Mesenchymal stem cell (in vitro differentiated cells and primary cell): ENCODE measurements at regions not wholly inside any gene's neighbourhood (a gene's known extent, or its start where the extent isn't known, plus 50 kb on each side); places are given as distances from the start of the nearest gene placed in this dataset.

Experiments used
- DNase-seq: peaks from one replicate; pipeline ENCODE4 v3.0.0-alpha.2; 2013
- H2AFZ ChIP-seq: one replicate; pipeline ENCODE4 v1.6.1; 2013; ENCODE audit warnings: low read depth, mild to moderate bottlenecking, control low read depth, inconsistent platforms, low read length, moderate library complexity
- H2AK5ac ChIP-seq: 2 replicates; pipeline ENCODE4 v1.6.1; 2013; ENCODE audit warnings: low read length, moderate library complexity, mild to moderate bottlenecking, inconsistent platforms; ENCODE audit not compliant: severe bottlenecking
- H2BK120ac ChIP-seq: one replicate; pipeline ENCODE4 v1.6.1; 2013; ENCODE audit warnings: low read depth, mild to moderate bottlenecking, inconsistent platforms, low read length, moderate library complexity
- H2BK12ac ChIP-seq, 2 experiments: one replicate each; pipeline ENCODE4 v1.6.1; 2013; ENCODE audit warnings: inconsistent platforms in 2 of 2, low read length in 2 of 2, mild to moderate bottlenecking in 2 of 2, moderate library complexity in 2 of 2, control low read depth in 1 of 2
- H2BK15ac ChIP-seq: one replicate; pipeline ENCODE4 v1.6.1; 2013; ENCODE audit warnings: mild to moderate bottlenecking, low read depth, inconsistent platforms; ENCODE audit not compliant: poor library complexity, severe bottlenecking
- H2BK5ac ChIP-seq: 2 replicates; pipeline ENCODE4 v1.6.1; 2013; ENCODE audit warnings: low read depth, mild to moderate bottlenecking, low read length, control low read depth, inconsistent platforms; ENCODE audit not compliant: poor library complexity, severe bottlenecking
- H3K14ac ChIP-seq, 2 experiments: one replicate each; pipeline ENCODE4 v1.6.1; 2013; ENCODE audit warnings: inconsistent platforms in 2 of 2, low read length in 2 of 2, control low read depth in 1 of 2, mild to moderate bottlenecking in 1 of 2, moderate library complexity in 1 of 2
- H3K18ac ChIP-seq, 2 experiments: one replicate each; pipeline ENCODE4 v1.6.1; 2013; ENCODE audit warnings: inconsistent platforms in 2 of 2, low read length in 2 of 2, control low read depth in 1 of 2, low read depth in 1 of 2, mild to moderate bottlenecking in 1 of 2
- H3K23ac ChIP-seq, 2 experiments: one replicate each; pipeline ENCODE4 v1.6.1; 2013; ENCODE audit warnings: inconsistent platforms in 2 of 2, low read length in 2 of 2, mild to moderate bottlenecking in 2 of 2, moderate library complexity in 2 of 2, control low read depth in 1 of 2
- H3K27ac ChIP-seq: 2 replicates; pipeline ENCODE4 v1.5.1; 2013; ENCODE audit warnings: mild to moderate bottlenecking, moderate library complexity, low read length, control low read depth, inconsistent platforms; ENCODE audit not compliant: poor library complexity, severe bottlenecking
- H3K27me3 ChIP-seq, 2 experiments: 2 replicates each; pipeline versions ENCODE4 v1.6.1 to v1.7.0; 2013; ENCODE audit warnings: low read length in 2 of 2, mild to moderate bottlenecking in 2 of 2, moderate library complexity in 2 of 2, control low read depth in 1 of 2, inconsistent platforms in 1 of 2; ENCODE audit not compliant: control insufficient read depth in 1 of 2, insufficient read depth in 1 of 2
- H3K36me3 ChIP-seq, 2 experiments: 2 replicates each; pipeline versions ENCODE4 v1.6.1 to v1.7.0; 2013; ENCODE audit warnings: low read length in 2 of 2, control low read depth in 1 of 2, inconsistent platforms in 1 of 2, low read depth in 1 of 2, mild to moderate bottlenecking in 1 of 2; ENCODE audit not compliant: insufficient read depth in 2 of 2, control insufficient read depth in 1 of 2
- H3K4ac ChIP-seq, 2 experiments: one replicate each; pipeline ENCODE4 v1.6.1; 2013; ENCODE audit warnings: inconsistent platforms in 2 of 2, low read length in 2 of 2, mild to moderate bottlenecking in 2 of 2, moderate library complexity in 2 of 2, control low read depth in 1 of 2, low read depth in 1 of 2
- H3K4me1 ChIP-seq: 2 replicates; pipeline ENCODE4 v1.6.1; 2013; ENCODE audit warnings: low read depth, low read length, control low read depth; ENCODE audit not compliant: control insufficient read depth, insufficient read depth
- H3K4me2 ChIP-seq: 2 replicates; pipeline ENCODE4 v1.6.1; 2013; ENCODE audit warnings: low read length, mild to moderate bottlenecking, inconsistent platforms; ENCODE audit not compliant: poor library complexity, severe bottlenecking
- H3K4me3 ChIP-seq, 2 experiments: 2 replicates each; pipeline versions ENCODE4 v1.5.1 to v1.7.0; 2013; ENCODE audit warnings: low read length in 2 of 2, mild to moderate bottlenecking in 2 of 2, control low read depth in 1 of 2, low read depth in 1 of 2; ENCODE audit not compliant: insufficient read depth in 1 of 2
- H3K79me1 ChIP-seq: replicated peaks from 2 replicates; pipeline ENCODE4 v1.6.1; 2013; ENCODE audit warnings: mild to moderate bottlenecking, control low read depth, low read length, inconsistent platforms; ENCODE audit not compliant: poor library complexity, severe bottlenecking
- H3K9ac ChIP-seq: 2 replicates; pipeline ENCODE4 v1.7.0; 2013; ENCODE audit warnings: mild to moderate bottlenecking, low read length, moderate library complexity
- H3K9me3 ChIP-seq: 2 replicates; pipeline ENCODE4 v1.7.0; 2013; ENCODE audit warnings: mild to moderate bottlenecking, low read length; ENCODE audit not compliant: control insufficient read depth
- H4K8ac ChIP-seq: one replicate; pipeline ENCODE4 v1.6.1; 2013; ENCODE audit warnings: inconsistent platforms, mild to moderate bottlenecking, low read length, moderate library complexity
- H4K91ac ChIP-seq: one replicate; pipeline ENCODE4 v1.6.1; 2013; ENCODE audit warnings: mild to moderate bottlenecking, low read length, inconsistent platforms
- WGBS: methylation state at CpG from one replicate; pipeline ENCODE4 v1.1.7; 2013; ENCODE audit warnings: mixed read lengths; 5-methylcytosine and 5-hydroxymethylcytosine counted together

DNA sequence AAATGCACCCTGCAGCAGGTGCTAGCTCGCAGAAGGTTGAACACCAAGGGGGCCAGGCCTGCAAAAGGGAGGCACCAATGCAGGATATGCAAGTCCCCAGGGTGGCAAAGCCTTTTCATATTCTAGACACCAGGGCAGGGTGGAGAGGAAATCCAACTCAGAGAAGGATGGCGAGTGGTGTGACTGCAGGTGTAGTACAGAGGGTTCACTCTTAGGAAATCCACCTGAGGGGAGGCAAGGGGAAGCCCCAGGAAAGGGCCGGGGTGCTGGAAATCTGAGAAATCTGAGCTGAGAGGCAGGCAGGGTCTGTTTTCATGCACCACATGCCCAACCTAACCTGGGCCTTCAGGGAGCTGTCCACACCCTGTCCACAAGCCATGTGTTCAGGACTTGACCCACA lies 163.2 kb upstream of the CTTNBP2NL start:
- no peak overlapping the region for H3K4ac ChIP-seq
- H2BK12ac ChIP-seq: no peak overlapping the region
- no peaks in the 10 kb centered on the region for H3K4me1 ChIP-seq
- no peak overlapping the region for H3K14ac ChIP-seq
- no peak overlapping the region for H2BK5ac ChIP-seq
- no peak overlapping the region for H3K4me2 ChIP-seq
- no peak overlapping the region for H3K18ac ChIP-seq
- no peak overlapping the region for H2AFZ ChIP-seq
- H4K91ac ChIP-seq: no peak overlapping the region
- no peak overlapping the region for H3K4me3 ChIP-seq
- H2BK15ac ChIP-seq: no peak overlapping the region
- H4K8ac ChIP-seq: no peak overlapping the region
- no peak overlapping the region for H3K27ac ChIP-seq
- H3K23ac ChIP-seq: no peak overlapping the region
- no peaks in the 10 kb centered on the region for H3K27me3 ChIP-seq
- no peak overlapping the region for H2AK5ac ChIP-seq
- H3K9me3 ChIP-seq: no peaks in the 10 kb centered on the region
- no peaks in the 10 kb centered on the region for H3K79me1 ChIP-seq
- no peaks in the 10 kb centered on the region for H3K36me3 ChIP-seq
- no peak overlapping the region for H2BK120ac ChIP-seq
- DNase-seq: no peak
- no peak overlapping the region for H3K9ac ChIP-seq
- 64% methylated on average over 3 of the region's 3 CpGs for WGBS

GRCh38 chr1:112234710-112235109 lies 161.3 kb upstream of the CTTNBP2NL start:
- Histone ChIP-seq H3K27me3 (peaks cover 0 to 3% of the 10 kb centered on the region in 2 experiments), H3K18ac (no peak overlapping the region), H3K27ac (no peak overlapping the region), H2BK15ac (no peak overlapping the region), H3K4ac (no peak overlapping the region), H3K4me2 (no peak overlapping the region), H3K4me3 (no peak overlapping the region), H2BK120ac (no peak overlapping the region), H3K14ac (no peak overlapping the region), H3K4me1 (no peaks in the 10 kb centered on the region), H3K9ac (no peak overlapping the region), H2BK12ac (no peak overlapping the region), H2AK5ac (no peak overlapping the region), H4K91ac (no peak overlapping the region), H3K23ac (no peak overlapping the region), H2BK5ac (no peak overlapping the region), H2AFZ (no peak overlapping the region), H3K36me3 (no peaks in the 10 kb centered on the region), H3K79me1 (no peaks in the 10 kb centered on the region), H4K8ac (no peak overlapping the region), H3K9me3 (no peaks in the 10 kb centered on the region)
- DNase-seq: no peak
- 73% methylated on average over 3 of the region's 3 CpGs for WGBS

GRCh38 chr1:112237983-112238545 lies 157.9 kb upstream of the CTTNBP2NL start:
- Histone ChIP-seq H3K27me3 (peaks cover 0 to 3% of the 10 kb centered on the region in 2 experiments), H3K18ac (no peak overlapping the region), H3K79me1 (no peaks in the 10 kb centered on the region), H3K9ac (no peak overlapping the region), H4K91ac (no peak overlapping the region), H3K4me2 (no peak overlapping the region), H2AK5ac (no peak overlapping the region), H3K23ac (no peak overlapping the region), H4K8ac (no peak overlapping the region), H3K4me3 (no peak overlapping the region), H2BK12ac (no peak overlapping the region), H3K4me1 (no peaks in the 10 kb centered on the region), H2BK5ac (no peak overlapping the region), H3K36me3 (no peaks in the 10 kb centered on the region), H3K9me3 (no peaks in the 10 kb centered on the region), H2BK120ac (no peak overlapping the region), H2AFZ (no peak overlapping the region), H3K14ac (no peak overlapping the region), H3K27ac (no peak overlapping the region), H3K4ac (no peak overlapping the region), H2BK15ac (no peak overlapping the region)
- WGBS: 84% methylated on average over 2 of the region's 2 CpGs
- no peak for DNase-seq

GRCh38 chr1:112239683-112240330 lies 156.2 kb upstream of the CTTNBP2NL start:
- Histone ChIP-seq H4K8ac (no peak overlapping the region), H2BK12ac (no peak overlapping the region), H2BK15ac (no peak overlapping the region), H3K14ac (no peak overlapping the region), H3K36me3 (no peaks in the 10 kb centered on the region), H3K79me1 (no peaks in the 10 kb centered on the region), H3K18ac (no peak overlapping the region), H2AFZ (no peak overlapping the region), H3K4me2 (no peak overlapping the region), H3K9me3 (no peaks in the 10 kb centered on the region), H3K4me1 (no peaks in the 10 kb centered on the region), H3K23ac (no peak overlapping the region), H3K9ac (no peak overlapping the region), H3K27ac (no peak overlapping the region), H2AK5ac (no peak overlapping the region), H2BK5ac (no peak overlapping the region), H2BK120ac (no peak overlapping the region), H3K4me3 (no peak overlapping the region), H4K91ac (no peak overlapping the region), H3K27me3 (peaks cover 0 to 3% of the 10 kb centered on the region in 2 experiments), H3K4ac (no peak overlapping the region)
- DNase-seq: no peak
- WGBS: 61% methylated on average over 2 of the region's 6 CpGs
